HepG2 (cell line): ENCODE measurements at regions not wholly inside any gene's neighbourhood (a gene's known extent, or its start where the extent isn't known, plus 50 kb on each side); places are given as distances from the start of the nearest gene placed in this dataset.

ENCODE experiments used
- ATAC-seq: fragments of 200-7000 bp; cut with Tn5 transposase; 3 replicates; pipeline ENCODE4 v1.9.1; 2020; ENCODE audit warnings: mild to moderate bottlenecking, moderate library complexity
- BruUV-seq: library from RNA; stranded (reverse); fragments of 400-500 nt; replicated peaks from 2 replicates; lab custom pipeline; 2021; lab: Mats Ljungman, UMichigan
- CTCF ChIA-PET: fragments of 300-600 bp; formaldehyde crosslinking; extraction: SDS; loops from one replicate; lab custom pipeline; 2021; ENCODE audit warnings: low total read pairs, inconsistent platforms, low intra/inter-chr PET ratio; lab: Yijun Ruan, JAX
- POLR2A ChIA-PET: fragments of 350-600 bp; sonication (Branson Sonifier 250); formaldehyde crosslinking; loops from one replicate; lab custom pipeline; 2020; ENCODE audit warnings: antibody characterized with exemption, inconsistent platforms; lab: Yijun Ruan, JAX
- DNase-seq: peaks from one replicate; pipeline ENCODE4 v3.0.0-alpha.2; 2015; ENCODE audit warnings: low spot score
- FAIRE-seq: peaks from 3 replicates; lab custom pipeline; 2011; peaks lifted over from hg19 to GRCh38; lab: Jason Lieb, UNC
- H2AFZ ChIP-seq: one replicate; pipeline ENCODE4 v1.6.1; 2011; ENCODE audit warnings: low read length, inconsistent platforms
- H3K27ac ChIP-seq: fragments of 300-600 bp; 3 replicates; pipeline ENCODE4 v1.8.0; 2011; ENCODE audit warnings: mixed run types, mild to moderate bottlenecking, mixed read lengths, low read length, inconsistent platforms; ENCODE audit not compliant: insufficient read depth; ENCODE audit errors: extremely low read length
- H3K27me3 ChIP-seq, 2 experiments: fragments of 200-600 bp in 1 of 2; 2 replicates in 1 of 2; 3 replicates in 1 of 2; pipeline versions ENCODE4 v1.6.0 to v1.8.0; 2011; ENCODE audit warnings: low read length in 2 of 2, mild to moderate bottlenecking in 2 of 2, moderate library complexity in 2 of 2, inconsistent platforms in 1 of 2; ENCODE audit not compliant: insufficient read depth in 2 of 2, control insufficient read depth in 1 of 2
- H3K36me3 ChIP-seq, 2 experiments: fragments of 200-600 bp in 1 of 2; replicated peaks in 1 of 2; 2 replicates in 1 of 2; 3 replicates in 1 of 2; pipeline versions ENCODE4 v1.5.1 to v1.8.0; 2011; ENCODE audit warnings: low read length in 2 of 2, inconsistent platforms in 1 of 2; ENCODE audit not compliant: insufficient read depth in 2 of 2, control insufficient read depth in 1 of 2
- H3K4me1 ChIP-seq: 2 replicates; pipeline ENCODE4 v1.5.1; 2012; ENCODE audit warnings: low read length, inconsistent platforms; ENCODE audit not compliant: insufficient read depth
- H3K4me2 ChIP-seq: 2 replicates; pipeline ENCODE4 v1.6.0; 2011; ENCODE audit warnings: low read depth, low read length, inconsistent platforms
- H3K4me3 ChIP-seq, 3 experiments: fragments of 200-600 bp in 1 of 3; sonication (generic), shearing (Covaris generic) in 1 of 3; replicated peaks in 1 of 3; 2 replicates each; pipeline ENCODE4 v1.5.1; 2011 to 2016; ENCODE audit warnings: low read length in 3 of 3, inconsistent platforms in 2 of 3, low read depth in 2 of 3, mild to moderate bottlenecking in 2 of 3, control low read depth in 1 of 3, mixed read lengths in 1 of 3; ENCODE audit not compliant: insufficient read depth in 1 of 3
- H3K79me2 ChIP-seq: one replicate; pipeline ENCODE4 v1.6.1; 2011; ENCODE audit warnings: low read length, inconsistent platforms; ENCODE audit not compliant: insufficient read depth
- H3K9ac ChIP-seq: 2 replicates; pipeline ENCODE4 v1.6.0; 2011; ENCODE audit warnings: mild to moderate bottlenecking, low read depth, low read length, inconsistent platforms; ENCODE audit not compliant: insufficient read depth
- H3K9me3 ChIP-seq: 2 replicates; pipeline ENCODE4 v1.5.1; 2012; ENCODE audit warnings: mild to moderate bottlenecking, low read length
- H4K20me1 ChIP-seq: 2 replicates; pipeline ENCODE4 v1.6.0; 2011; ENCODE audit warnings: inconsistent platforms, mild to moderate bottlenecking, low read length, moderate library complexity; ENCODE audit not compliant: insufficient read depth
- BRD4 ChIP-seq: sonication (generic); formaldehyde crosslinking; IDR thresholded peaks from 2 replicates; pipeline ENCODE4 v1.4.0; 2020; ENCODE audit warnings: missing genetic modification reagents
- CCAR2 ChIP-seq: fragments of 200-400 bp; formaldehyde crosslinking; optimal IDR thresholded peaks from 2 replicates; pipeline ENCODE3; 2018; ENCODE audit warnings: low read depth, mild to moderate bottlenecking, low read length, moderate library complexity
- NFKB2 ChIP-seq: sonication (generic); formaldehyde crosslinking; IDR thresholded peaks from 2 replicates; pipeline ENCODE4 v1.4.0; 2020; ENCODE audit warnings: missing genetic modification reagents, borderline replicate concordance
- ONECUT2 ChIP-seq: sonication (generic); formaldehyde crosslinking; IDR thresholded peaks from 2 replicates; pipeline ENCODE4 v1.4.0; 2020; ENCODE audit warnings: missing genetic modification reagents
- PPARG ChIP-seq: conservative IDR thresholded peaks from 2 replicates; pipeline ENCODE4 v1.6.1; 2016; ENCODE audit warnings: missing biosample characterization, missing genetic modification reagents
- RELA ChIP-seq: sonication (generic); formaldehyde crosslinking; IDR thresholded peaks from 2 replicates; pipeline ENCODE4 v1.4.0; 2020; ENCODE audit warnings: missing genetic modification reagents
- ZNF44 ChIP-seq: sonication (generic); formaldehyde crosslinking; IDR thresholded peaks from 2 replicates; pipeline ENCODE4 v1.5.1; 2020; ENCODE audit warnings: mild to moderate bottlenecking, missing genetic modification reagents
- ZNF576 ChIP-seq: sonication (generic); formaldehyde crosslinking; IDR thresholded peaks from 2 replicates; pipeline ENCODE4 v1.4.0; 2020; ENCODE audit warnings: mild to moderate bottlenecking, missing genetic modification reagents
- ZSCAN31 ChIP-seq: sonication (generic); formaldehyde crosslinking; IDR thresholded peaks from 2 replicates; pipeline ENCODE4 v1.5.0; 2020; ENCODE audit warnings: low read depth, mild to moderate bottlenecking, missing genetic modification reagents
- WGBS: methylation state at CpG from one replicate; pipeline ENCODE4 v1.1.6; 2017; ENCODE audit warnings: low lambda C conversion rate; 5-methylcytosine and 5-hydroxymethylcytosine counted together
- in situ Hi-C: cut with HindIII; loops from 2 replicates; pipeline ENCODE4 v1.10.0; 2017; ENCODE audit warnings: low pct_unique_long_range_greater_than_20kb; ENCODE audit not compliant: extremely low pct_ligation_motif_present
- intact Hi-C: fragments of 100-400 bp; cut with micrococcal nuclease; formaldehyde crosslinking; loops from one replicate; pipeline ENCODE4 v1.10.0; 2022; ENCODE audit not compliant: unreplicated experiment
- TF ChIP-seq, protein P1 (sequence below): sonication (generic); formaldehyde crosslinking; IDR thresholded peaks from 2 replicates; pipeline ENCODE4 v1.5.0; 2020; ENCODE audit warnings: missing genetic modification reagents
- TF ChIP-seq, protein P2 (sequence below), 2 experiments: IDR thresholded peaks; 2 replicates each; pipeline ENCODE4 v1.6.1; 2011 to 2012; ENCODE audit warnings: low read length in 2 of 2, borderline replicate concordance in 1 of 2, low read depth in 1 of 2, mild to moderate bottlenecking in 1 of 2, moderate library complexity in 1 of 2

GRCh38 chr10:83167081-83167480 is 972.2 kb upstream of the GHITM start:
- H3K9ac ChIP-seq = no peak overlapping the region
- DNase-seq (no peak), FAIRE-seq (no peak), ATAC-seq (no peak)
- no TSS peak for BruUV-seq
- CTCF ChIA-PET = no interaction called here
- peaks cover 29% of the 10 kb centered on the region for H3K9me3 ChIP-seq
- intact Hi-C loops = no loop called here
- no peak overlapping the region for H3K4me2 ChIP-seq
- no peaks in the 10 kb centered on the region for H3K36me3 ChIP-seq
- no peaks in the 10 kb centered on the region for H3K79me2 ChIP-seq
- in situ Hi-C loops = no loop called here
- WGBS = under 1% methylated on average over 4 of the region's 4 CpGs
- no peak for TF ChIP-seq RELA (CRISPR knock-in tag)
- TF ChIP-seq ZNF44 (CRISPR knock-in tag) = no peak
- no peak for TF ChIP-seq ZSCAN31 (CRISPR knock-in tag)
- TF ChIP-seq NFKB2 (CRISPR knock-in tag) = no peak
- TF ChIP-seq ZNF576 = no peak
- TF ChIP-seq, protein P1, sequence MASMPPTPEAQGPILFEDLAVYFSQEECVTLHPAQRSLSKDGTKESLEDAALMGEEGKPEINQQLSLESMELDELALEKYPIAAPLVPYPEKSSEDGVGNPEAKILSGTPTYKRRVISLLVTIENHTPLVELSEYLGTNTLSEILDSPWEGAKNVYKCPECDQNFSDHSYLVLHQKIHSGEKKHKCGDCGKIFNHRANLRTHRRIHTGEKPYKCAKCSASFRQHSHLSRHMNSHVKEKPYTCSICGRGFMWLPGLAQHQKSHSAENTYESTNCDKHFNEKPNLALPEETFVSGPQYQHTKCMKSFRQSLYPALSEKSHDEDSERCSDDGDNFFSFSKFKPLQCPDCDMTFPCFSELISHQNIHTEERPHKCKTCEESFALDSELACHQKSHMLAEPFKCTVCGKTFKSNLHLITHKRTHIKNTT (CRISPR knock-in tag) = no peak
- no peak for TF ChIP-seq CCAR2
- no peak for TF ChIP-seq PPARG
- no peak for TF ChIP-seq BRD4 (CRISPR knock-in tag)
- TF ChIP-seq, protein P2, sequence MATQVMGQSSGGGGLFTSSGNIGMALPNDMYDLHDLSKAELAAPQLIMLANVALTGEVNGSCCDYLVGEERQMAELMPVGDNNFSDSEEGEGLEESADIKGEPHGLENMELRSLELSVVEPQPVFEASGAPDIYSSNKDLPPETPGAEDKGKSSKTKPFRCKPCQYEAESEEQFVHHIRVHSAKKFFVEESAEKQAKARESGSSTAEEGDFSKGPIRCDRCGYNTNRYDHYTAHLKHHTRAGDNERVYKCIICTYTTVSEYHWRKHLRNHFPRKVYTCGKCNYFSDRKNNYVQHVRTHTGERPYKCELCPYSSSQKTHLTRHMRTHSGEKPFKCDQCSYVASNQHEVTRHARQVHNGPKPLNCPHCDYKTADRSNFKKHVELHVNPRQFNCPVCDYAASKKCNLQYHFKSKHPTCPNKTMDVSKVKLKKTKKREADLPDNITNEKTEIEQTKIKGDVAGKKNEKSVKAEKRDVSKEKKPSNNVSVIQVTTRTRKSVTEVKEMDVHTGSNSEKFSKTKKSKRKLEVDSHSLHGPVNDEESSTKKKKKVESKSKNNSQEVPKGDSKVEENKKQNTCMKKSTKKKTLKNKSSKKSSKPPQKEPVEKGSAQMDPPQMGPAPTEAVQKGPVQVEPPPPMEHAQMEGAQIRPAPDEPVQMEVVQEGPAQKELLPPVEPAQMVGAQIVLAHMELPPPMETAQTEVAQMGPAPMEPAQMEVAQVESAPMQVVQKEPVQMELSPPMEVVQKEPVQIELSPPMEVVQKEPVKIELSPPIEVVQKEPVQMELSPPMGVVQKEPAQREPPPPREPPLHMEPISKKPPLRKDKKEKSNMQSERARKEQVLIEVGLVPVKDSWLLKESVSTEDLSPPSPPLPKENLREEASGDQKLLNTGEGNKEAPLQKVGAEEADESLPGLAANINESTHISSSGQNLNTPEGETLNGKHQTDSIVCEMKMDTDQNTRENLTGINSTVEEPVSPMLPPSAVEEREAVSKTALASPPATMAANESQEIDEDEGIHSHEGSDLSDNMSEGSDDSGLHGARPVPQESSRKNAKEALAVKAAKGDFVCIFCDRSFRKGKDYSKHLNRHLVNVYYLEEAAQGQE (IDR thresholded peaks at IDR 0.05; ENCODE audit: borderline replicate concordance in 1 of 2, low read depth in 1 of 2, low read length in 2 of 2) = no peak
- TF ChIP-seq ONECUT2 (CRISPR knock-in tag) = no peak
- H3K27me3 ChIP-seq = no peaks in the 10 kb centered on the region
- POLR2A ChIA-PET = no interaction called here
- H3K4me1 ChIP-seq = no peaks in the 10 kb centered on the region
- no peak overlapping the region for H2AFZ ChIP-seq
- no peaks in the 10 kb centered on the region for H4K20me1 ChIP-seq
- H3K4me3 ChIP-seq = no peak overlapping the region
- H3K27ac ChIP-seq = no peak overlapping the region
